Renal cortical epithelial cell (primary cell): ENCODE measurements at regions not wholly inside any gene's neighbourhood (a gene's known extent, or its start where the extent isn't known, plus 50 kb on each side); places are given as distances from the start of the nearest gene placed in this dataset.
"Not testable (repeated sequence)": the region's sequence is repeated elsewhere in the genome, so short reads cannot be mapped to it uniquely, and the experiment has no call there.

ENCODE experiments used
- DNase-seq: peaks from one replicate; pipeline ENCODE4 v3.0.0-alpha.2; 2011; ENCODE audit warnings: low read depth

GRCh38 chr10:35903021-35903420 lies 260.9 kb upstream of the FZD8 start:
- no peak for DNase-seq

DNA sequence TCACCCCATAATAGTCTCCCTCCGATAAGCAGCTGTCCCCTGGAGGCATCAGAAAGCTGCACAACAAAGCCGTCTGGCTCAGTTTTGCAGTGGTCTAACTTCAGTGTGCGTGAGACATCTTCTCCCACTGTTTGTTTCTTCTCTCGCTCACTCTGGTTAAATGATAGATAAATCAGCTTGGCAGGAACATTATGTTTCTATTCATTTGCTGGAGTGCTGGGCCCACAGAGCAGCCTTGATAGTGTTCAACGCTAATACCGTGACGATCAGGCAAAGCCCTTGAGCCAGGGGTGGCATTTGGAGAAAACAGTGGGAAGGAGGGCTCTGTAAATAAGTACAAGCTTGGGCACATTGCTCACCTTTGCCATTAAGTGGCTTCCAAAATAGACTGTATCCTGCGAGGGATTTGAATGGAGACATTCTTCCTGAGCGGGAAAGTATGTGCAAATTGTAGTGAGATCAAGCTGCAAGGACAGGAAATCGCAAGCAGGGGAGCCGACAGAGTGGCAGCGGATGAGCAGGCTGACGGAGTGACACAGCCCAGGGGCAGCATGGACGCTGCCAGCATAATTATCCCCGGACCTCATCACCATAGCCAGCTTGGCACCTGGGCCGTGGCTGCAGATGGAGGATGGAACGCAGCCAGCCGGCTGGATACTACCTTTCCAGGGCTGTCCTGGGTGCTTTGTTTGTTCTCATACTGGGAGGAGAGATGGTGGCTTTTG lies 256.8 kb upstream of the FZD8 start:
- DNase-seq, result no peak

DNA sequence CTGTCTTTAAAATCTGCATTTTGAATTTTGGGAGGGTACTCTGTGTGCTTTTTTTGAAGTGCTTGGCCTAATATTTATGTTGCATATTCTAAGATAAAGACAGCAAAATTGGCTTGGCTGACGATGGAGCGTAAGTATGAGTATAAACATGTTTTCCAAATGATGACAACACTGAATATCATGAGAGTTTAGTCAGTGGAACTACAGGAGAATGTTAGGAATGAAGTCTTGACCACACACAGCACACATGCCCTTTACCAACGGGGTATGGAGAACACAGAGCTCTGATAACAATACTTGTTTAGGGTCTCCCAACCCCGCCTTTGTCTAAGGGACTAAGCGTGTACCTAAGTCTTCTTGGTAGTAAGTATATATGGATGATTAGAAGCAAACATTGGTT lies 253.9 kb upstream of the FZD8 start:
- peak; percentile 34 for DNase-seq

- DNase-seq, result no peak
Observed at GRCh38 chr10:35895331-35895730, 253.2 kb upstream of the FZD8 start.

- no peak for DNase-seq
Observed at GRCh38 chr10:35892526-35892925, 250.4 kb upstream of the FZD8 start.

DNA sequence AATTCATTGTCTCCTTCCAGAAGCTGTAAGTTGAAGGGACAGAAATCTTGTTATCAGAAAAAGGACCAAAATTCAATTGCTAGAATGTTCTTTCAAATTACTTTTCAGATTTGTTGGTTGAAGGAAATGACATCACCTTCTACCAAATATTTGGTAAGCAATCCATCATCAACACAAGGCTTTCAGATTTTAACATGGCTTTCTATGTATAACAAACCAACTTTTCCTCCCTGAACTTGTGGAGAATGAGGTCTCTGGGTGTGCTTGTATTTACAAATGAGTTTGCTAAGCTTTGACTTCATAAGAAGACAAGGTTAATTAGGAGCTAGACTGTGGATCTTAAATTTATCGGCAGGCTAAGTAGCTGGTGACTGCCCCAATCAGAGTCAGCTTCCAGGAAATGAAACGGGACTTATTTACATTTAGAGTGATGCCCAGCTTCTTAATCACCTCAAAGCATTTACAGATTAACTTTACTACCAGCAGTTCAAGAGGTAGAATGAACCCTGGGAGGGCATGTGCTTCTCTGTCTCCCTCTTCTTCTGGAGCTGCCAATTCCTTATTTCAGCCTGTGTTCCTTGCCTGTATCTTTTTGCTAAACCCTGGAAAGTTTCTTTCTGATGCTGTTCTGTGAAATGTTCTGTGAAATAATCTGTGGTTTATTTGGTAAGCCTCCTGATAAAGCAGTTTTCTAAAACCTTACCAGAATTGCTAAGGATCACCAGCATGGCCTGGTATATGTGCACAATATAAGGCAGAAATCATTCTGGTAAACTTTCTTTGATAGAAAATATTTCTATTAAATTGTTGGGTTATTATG lies 248.8 kb upstream of the FZD8 start:
- peak; percentile 84 for DNase-seq

DNA sequence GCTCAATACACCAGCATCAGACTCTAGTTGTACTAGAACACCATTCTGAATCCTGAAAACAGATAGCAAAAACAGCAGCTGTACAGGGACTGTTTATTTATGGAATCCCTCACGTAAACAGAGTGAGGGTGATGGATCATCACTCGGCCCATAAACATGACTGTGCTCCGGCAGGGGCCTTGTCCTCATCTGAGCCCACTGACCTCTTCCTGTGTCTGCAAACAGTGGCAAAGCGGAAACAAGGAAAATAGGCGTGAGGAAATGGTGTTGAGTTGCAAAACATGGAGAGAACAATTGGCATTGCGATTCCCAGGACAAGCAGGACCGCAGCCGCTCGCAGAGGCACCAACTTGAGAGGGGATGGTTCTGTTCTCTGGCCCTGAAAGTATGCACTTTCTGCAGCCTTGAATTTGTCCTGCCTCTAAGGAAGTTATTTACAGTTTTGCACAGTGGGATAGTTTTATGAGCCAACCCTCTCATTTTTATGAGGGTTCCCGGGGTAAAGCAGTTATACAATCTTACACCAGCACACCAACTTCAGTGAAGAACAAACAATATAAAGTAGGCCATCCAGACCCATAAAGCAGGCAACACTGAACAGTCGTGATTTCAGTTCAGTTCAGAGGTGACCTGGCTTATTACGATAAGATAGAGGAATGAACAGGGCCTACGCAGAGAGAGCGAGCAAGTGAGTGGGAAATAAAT lies 248.0 kb upstream of the FZD8 start:
- peak; percentile 29 for DNase-seq

- DNase-seq, result no peak
Observed at GRCh38 chr10:35889226-35889625, 247.1 kb upstream of the FZD8 start.

GRCh38 chr10:35888400-35888799 lies 246.3 kb upstream of the FZD8 start:
- no peak for DNase-seq

DNA sequence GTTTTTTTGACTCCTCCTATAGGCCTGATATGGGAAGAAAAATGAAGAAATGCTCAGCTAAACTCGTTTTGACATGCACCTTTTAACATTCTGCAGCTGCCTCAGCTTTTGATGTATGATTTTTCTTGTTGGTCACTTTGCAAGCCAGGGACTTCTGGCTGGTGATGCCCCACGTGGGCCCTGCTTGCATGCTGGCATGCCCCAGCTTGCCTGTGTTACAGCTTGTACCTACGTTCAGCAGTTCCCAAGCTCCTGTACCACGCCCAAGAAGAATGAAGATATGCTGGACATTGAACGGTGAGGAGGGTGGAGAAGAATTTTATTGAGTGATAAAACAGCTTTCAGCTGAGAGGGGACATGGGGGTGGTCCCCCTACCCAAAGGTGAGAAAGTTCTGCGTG lies 245.6 kb upstream of the FZD8 start:
- DNase-seq, result no peak

DNA sequence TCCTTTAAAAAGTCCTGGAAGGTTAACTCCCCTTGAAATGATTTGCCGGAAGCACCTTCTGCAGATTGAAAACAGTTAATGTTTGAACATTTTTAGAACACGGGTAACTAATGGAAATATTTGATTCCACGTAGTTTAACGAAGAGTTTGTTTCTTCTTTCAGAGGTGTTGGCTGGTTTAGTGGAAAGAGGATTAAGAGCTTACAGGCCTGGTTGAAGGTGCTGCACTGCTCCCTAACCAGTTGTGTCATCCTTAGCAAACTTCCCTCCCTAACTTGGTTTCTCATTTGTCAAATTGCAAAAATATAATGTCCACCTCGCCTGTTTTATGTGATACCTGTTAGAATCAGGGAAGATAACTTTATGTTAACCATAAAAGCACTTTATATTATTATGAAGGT lies 243.0 kb upstream of the FZD8 start:
- no peak for DNase-seq

GRCh38 chr10:35884657-35885071 lies 242.6 kb upstream of the FZD8 start:
- DNase-seq, result no peak

GRCh38 chr10:35882422-35883150 lies 240.5 kb upstream of the FZD8 start:
- DNase-seq, result no peak

DNA sequence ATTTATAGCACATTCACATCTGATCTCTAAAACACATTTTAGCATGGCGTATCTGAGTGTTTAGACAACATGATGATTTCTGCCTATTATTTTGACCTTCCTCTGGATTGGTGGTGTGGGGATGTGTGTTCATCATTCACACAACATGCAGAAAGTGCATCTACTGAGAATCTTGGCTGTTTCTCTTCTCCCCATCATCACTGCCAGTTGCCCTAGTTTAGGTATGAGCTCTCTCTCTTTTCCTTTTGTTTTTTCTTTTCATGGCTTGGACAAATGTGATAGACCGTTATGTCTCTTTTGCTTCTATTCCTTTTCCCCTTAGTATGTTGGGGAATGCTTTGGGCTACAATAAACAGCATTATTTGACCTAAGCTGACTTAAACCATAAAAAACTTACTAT lies 239.2 kb upstream of the FZD8 start:
- DNase-seq, result no peak

GRCh38 chr10:35876248-35876647 lies 234.2 kb upstream of the FZD8 start:
- peak; percentile 64 for DNase-seq

DNA sequence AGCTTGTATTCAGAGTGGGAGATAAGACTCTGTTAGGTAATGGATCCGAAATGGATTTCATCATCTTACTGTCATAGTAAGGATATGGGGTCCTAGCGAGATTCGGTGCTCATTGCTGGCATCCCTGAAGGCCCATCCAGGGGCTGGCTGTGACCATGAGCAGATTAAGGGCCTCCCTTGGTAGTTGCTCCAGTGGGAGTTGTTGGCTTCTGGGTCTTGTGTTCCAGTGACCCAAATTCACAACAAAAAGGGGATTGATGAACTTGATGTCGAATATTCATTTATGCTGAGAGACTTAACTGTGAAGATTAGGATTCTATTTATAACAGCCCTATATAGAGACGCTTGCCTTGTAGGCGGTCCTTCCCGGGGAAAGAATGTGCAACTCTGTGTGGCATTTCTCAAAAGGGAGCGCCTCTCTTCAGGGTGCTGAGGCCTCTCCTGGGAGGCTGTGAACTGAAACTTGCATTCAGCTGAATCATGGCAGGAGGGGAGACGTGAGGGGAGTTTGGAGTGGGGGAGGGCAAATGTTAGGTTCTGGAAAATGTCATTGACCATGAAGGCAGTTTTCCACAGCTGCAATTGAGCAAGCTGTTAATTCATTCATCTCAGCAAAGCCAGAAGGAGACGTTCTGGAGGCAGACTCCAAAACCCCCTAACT lies 233.1 kb upstream of the FZD8 start:
- peak; percentile 61 for DNase-seq

DNA sequence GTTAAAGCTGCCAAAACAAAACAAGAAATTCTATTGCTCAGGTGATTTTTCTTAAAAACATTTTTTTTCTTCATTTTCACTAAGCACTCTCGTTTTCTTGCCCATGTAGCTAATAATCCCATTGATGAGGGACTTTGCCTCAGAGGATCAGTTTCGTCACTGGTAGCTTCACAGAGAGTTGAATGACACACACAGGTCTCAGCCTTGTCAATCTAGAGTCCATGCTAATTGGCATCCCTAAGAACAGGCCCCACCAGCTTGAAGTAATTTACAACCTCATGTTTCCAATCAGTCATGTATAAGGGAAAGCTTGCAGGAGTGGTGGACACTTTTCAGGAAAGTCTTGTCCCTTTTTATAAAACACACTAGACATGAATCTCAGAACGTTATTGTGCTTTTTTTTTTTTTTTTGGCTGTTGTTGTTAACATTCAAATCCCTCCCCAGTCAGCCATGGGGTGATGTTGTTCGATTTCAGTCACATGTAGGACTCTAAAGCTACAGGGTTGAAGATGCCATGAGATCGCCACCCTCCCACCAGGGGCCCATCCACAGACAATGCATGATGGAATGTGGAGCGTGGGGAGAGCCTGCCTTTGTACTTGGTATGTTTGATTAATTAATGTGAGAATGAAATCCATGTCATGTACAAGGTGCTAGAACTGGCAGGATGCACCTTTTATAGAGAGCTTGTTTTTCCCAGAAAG lies 232.4 kb upstream of the FZD8 start:
- DNase-seq, result no peak

- DNase-seq, result no peak
Observed at GRCh38 chr10:35872671-35873070, 230.6 kb upstream of the FZD8 start.

DNA sequence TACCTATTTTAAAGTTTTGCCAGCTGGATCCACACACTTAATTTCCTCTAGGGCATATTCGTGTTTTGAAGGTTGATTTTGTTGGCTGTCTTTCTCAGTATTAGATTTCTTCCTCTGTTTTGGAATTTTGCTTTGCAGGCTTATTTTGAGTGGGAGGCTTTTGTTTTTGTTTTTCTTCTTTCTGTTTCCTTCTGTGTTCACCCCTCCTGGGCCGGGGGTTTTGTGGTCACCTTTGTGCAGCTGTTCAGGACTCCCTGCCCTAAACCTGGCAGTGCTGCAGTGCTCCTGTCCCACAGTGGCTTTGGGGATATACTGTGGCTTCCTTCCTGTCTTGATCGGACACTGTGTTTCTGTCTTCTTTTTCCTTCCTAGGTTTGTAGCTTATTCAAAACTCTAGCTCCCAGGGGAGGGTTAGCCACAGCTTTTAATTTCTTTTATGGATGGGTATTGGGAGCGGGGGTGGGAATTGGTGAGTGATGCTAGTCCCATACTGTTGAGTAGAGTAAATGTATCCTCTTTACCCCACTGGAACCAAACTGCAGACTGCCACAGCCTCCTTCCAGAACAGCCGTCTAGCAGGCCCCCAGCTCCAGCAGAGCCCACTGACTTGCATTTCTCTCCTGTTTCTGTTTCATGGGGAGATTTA lies 228.7 kb upstream of the FZD8 start:
- DNase-seq, result peak; percentile 36

- not testable (repeated sequence) for DNase-seq
Observed at GRCh38 chr10:35858676-35859283, 216.7 kb upstream of the FZD8 start.
